MM.1S (cell line): ENCODE measurements at regions not wholly inside any gene's neighbourhood (a gene's known extent, or its start where the extent isn't known, plus 50 kb on each side); places are given as distances from the start of the nearest gene placed in this dataset.

ENCODE experiments used
- DNase-seq: peaks from one replicate; pipeline ENCODE4 v3.0.0-alpha.2; 2015
- H2AFZ ChIP-seq: fragments of 300-600 bp; sonication (generic); 2 replicates; pipeline ENCODE4 v1.6.0; 2016; ENCODE audit warnings: antibody characterized with exemption, low read length
- H3F3A ChIP-seq: fragments of 300-600 bp; sonication (generic); 2 replicates; pipeline ENCODE4 v1.6.1; 2016; ENCODE audit warnings: mild to moderate bottlenecking, antibody characterized with exemption, low read length, moderate library complexity, mixed read lengths; ENCODE audit not compliant: insufficient read depth
- H3K27ac ChIP-seq: fragments of 300-600 bp; sonication (generic); 2 replicates; pipeline ENCODE4 v1.5.1; 2016; ENCODE audit warnings: mild to moderate bottlenecking, low read length
- H3K27me3 ChIP-seq: fragments of 300-600 bp; sonication (generic); replicated peaks from 2 replicates; pipeline ENCODE4 v1.6.0; 2016; ENCODE audit warnings: low read length; ENCODE audit not compliant: insufficient read depth
- H3K36me3 ChIP-seq: fragments of 300-600 bp; sonication (generic); replicated peaks from 2 replicates; pipeline ENCODE4 v1.6.1; 2016; ENCODE audit warnings: mild to moderate bottlenecking, low read length, mixed read lengths; ENCODE audit not compliant: insufficient read depth
- H3K4me1 ChIP-seq: fragments of 300-600 bp; sonication (generic); 2 replicates; pipeline ENCODE4 v1.6.1; 2016; ENCODE audit warnings: low read length, mixed read lengths
- H3K4me2 ChIP-seq: fragments of 300-600 bp; sonication (generic); 2 replicates; pipeline ENCODE4 v1.6.0; 2016; ENCODE audit warnings: low read depth, low read length
- H3K4me3 ChIP-seq: fragments of 300-600 bp; sonication (generic); 2 replicates; pipeline ENCODE4 v1.5.1; 2016; ENCODE audit warnings: low read length, mixed read lengths
- H3K79me2 ChIP-seq: fragments of 300-600 bp; sonication (generic); 2 replicates; pipeline ENCODE4 v1.6.1; 2016; ENCODE audit warnings: mixed run types, low read length, mixed read lengths
- H3K9ac ChIP-seq: fragments of 300-600 bp; sonication (generic); 2 replicates; pipeline ENCODE4 v1.6.1; 2016; ENCODE audit warnings: low read length, mixed read lengths
- H3K9me2 ChIP-seq: fragments of 300-600 bp; sonication (generic); replicated peaks from 2 replicates; pipeline ENCODE4 v1.6.1; 2016; ENCODE audit warnings: mild to moderate bottlenecking, low read length, mixed read lengths; ENCODE audit not compliant: insufficient read depth
- H3K9me3 ChIP-seq: fragments of 300-600 bp; sonication (generic); replicated peaks from 2 replicates; pipeline ENCODE4 v1.6.1; 2016; ENCODE audit warnings: mild to moderate bottlenecking, low read length, mixed read lengths; ENCODE audit not compliant: insufficient read depth
- H4K20me1 ChIP-seq: fragments of 300-600 bp; sonication (generic); 2 replicates; pipeline ENCODE4 v1.6.1; 2016; ENCODE audit warnings: mild to moderate bottlenecking, low read length, moderate library complexity, mixed read lengths; ENCODE audit not compliant: insufficient read depth
- EZH2 ChIP-seq: fragments of 300-600 bp; sonication (generic); optimal IDR thresholded peaks from 2 replicates; pipeline ENCODE3; 2017; ENCODE audit warnings: low read depth, mild to moderate bottlenecking, antibody characterized with exemption, low read length, mixed read lengths
- EZH2phosphoT487 ChIP-seq: fragments of 300-600 bp; sonication (generic); IDR thresholded peaks from 2 replicates; pipeline ENCODE4 v1.6.1; 2018; ENCODE audit warnings: antibody characterized with exemption, low read length
- TF ChIP-seq, protein P1 (sequence below): fragments of 300-600 bp; sonication (generic); IDR thresholded peaks from 2 replicates; pipeline ENCODE4 v1.5.1; 2016; ENCODE audit warnings: antibody characterized with exemption, low read length, mixed read lengths

DNA sequence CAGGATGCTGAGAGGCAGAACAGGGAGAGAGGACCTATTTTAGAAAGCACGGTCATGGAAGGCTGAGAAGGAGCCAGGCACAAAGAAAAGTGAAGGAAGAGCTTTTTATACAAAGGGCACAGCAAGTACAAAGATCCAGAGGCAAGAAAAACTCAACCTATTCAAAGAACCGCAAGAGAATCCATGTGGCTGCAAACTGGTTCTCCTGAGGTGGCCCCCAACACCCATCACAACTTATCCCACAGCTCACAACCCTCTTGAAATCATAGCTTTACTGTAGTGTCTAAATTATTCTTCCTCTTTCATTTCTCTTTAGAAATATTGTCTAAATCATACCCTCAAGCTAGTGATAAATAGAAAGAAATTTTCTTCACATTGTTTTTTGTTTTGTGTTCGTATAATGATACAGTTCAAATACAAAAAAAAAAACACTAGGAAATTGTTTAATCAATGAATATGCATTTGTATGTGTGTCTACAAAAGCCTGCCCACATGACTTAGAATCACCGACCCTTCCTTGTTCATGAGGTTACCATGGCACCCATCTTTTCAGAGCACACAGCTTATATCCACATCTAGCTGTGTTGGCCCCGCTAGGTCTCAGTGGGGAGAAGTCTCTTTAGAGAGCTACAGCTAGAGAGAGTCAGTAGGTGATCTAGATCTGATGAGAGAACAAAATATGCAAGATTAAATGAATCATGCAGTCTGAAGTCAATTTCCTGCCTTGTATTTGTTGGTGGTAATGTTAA is 126.9 kb upstream of the DCLK2 start:
- Histone ChIP-seq H2AFZ (no peak overlapping the region), H3K9ac (no peak overlapping the region), H3K4me2 (no peak overlapping the region), H3F3A (no peaks in the 10 kb centered on the region), H4K20me1 (no peaks in the 10 kb centered on the region), H3K27ac (no peak overlapping the region), H3K4me3 (no peak overlapping the region), H3K79me2 (no peaks in the 10 kb centered on the region), H3K9me2 (no peaks in the 10 kb centered on the region), H3K4me1 (peaks cover 8% of the 10 kb centered on the region; the same call in 1 of the 2 replicates), H3K36me3 (no peaks in the 10 kb centered on the region), H3K9me3 (no peaks in the 10 kb centered on the region), H3K27me3 (no peaks in the 10 kb centered on the region)
- DNase-seq: no peak
- TF ChIP-seq, protein P1, sequence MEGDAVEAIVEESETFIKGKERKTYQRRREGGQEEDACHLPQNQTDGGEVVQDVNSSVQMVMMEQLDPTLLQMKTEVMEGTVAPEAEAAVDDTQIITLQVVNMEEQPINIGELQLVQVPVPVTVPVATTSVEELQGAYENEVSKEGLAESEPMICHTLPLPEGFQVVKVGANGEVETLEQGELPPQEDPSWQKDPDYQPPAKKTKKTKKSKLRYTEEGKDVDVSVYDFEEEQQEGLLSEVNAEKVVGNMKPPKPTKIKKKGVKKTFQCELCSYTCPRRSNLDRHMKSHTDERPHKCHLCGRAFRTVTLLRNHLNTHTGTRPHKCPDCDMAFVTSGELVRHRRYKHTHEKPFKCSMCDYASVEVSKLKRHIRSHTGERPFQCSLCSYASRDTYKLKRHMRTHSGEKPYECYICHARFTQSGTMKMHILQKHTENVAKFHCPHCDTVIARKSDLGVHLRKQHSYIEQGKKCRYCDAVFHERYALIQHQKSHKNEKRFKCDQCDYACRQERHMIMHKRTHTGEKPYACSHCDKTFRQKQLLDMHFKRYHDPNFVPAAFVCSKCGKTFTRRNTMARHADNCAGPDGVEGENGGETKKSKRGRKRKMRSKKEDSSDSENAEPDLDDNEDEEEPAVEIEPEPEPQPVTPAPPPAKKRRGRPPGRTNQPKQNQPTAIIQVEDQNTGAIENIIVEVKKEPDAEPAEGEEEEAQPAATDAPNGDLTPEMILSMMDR: no peak
- TF ChIP-seq EZH2: no peak
- TF ChIP-seq EZH2phosphoT487: no peak

DNA sequence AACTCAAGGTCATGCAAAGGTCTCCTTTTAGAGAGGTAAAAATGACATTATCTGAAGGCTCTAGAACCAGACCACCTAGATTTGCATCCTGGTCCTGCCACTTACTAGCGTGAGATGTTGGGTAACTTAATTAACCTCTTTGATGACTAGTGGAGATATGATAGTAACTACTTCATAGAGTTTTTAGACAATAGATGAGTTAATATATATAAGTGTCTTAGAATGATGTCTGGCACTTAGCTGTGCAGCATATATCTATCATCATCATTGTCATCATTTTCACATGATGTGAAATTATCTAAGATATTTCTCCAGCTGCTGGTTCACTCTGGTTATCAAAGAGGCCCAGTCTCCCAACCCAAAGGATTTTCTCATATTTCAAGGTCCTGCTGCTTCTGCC is 126.1 kb upstream of the DCLK2 start:
- no peaks in the 10 kb centered on the region for H3K36me3 ChIP-seq
- H3K9me2 ChIP-seq: no peaks in the 10 kb centered on the region
- H3K79me2 ChIP-seq: no peaks in the 10 kb centered on the region
- H3K9me3 ChIP-seq: no peaks in the 10 kb centered on the region
- no peak overlapping the region for H3K4me3 ChIP-seq
- no peaks in the 10 kb centered on the region for H4K20me1 ChIP-seq
- DNase-seq: no peak
- H3K27me3 ChIP-seq: no peaks in the 10 kb centered on the region
- no peaks in the 10 kb centered on the region for H3F3A ChIP-seq
- no peak overlapping the region for H3K27ac ChIP-seq
- H3K4me2 ChIP-seq: no peak overlapping the region
- TF ChIP-seq EZH2phosphoT487: no peak
- TF ChIP-seq, protein P1: no peak
- TF ChIP-seq EZH2: no peak
- no peak overlapping the region for H3K9ac ChIP-seq
- H2AFZ ChIP-seq: no peak overlapping the region
- H3K4me1 ChIP-seq: 0 out of 2 replicates have a peak, but pooled peaks cover 5% of the 10 kb centered on the region

DNA sequence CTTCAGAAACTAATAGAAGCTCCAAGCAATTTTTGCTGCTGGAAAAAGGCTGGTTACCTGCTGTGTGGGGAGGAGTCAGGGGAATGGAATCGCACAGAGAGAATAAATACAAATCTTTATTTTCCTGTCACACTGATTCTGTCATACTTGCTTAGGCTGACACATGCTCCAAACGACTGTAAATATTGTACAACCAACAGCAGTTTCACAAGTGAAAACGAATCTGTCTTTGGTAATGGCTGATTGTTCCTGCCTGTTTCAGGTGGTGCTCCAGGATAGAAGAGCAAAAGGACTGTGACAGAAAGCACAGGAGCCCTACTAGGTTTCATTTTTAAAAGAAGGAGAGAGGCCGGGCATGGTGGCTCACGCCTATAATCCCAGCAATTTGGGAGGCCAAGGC is 125.5 kb upstream of the DCLK2 start:
- H3K4me3 ChIP-seq: no peak overlapping the region

More for the DNA sequence above, 125.5 kb upstream of the DCLK2 start:
- H3F3A ChIP-seq: no peaks in the 10 kb centered on the region
- peak; percentile 12 for DNase-seq
- no peak overlapping the region for H3K9ac ChIP-seq
- no peaks in the 10 kb centered on the region for H4K20me1 ChIP-seq
- TF ChIP-seq EZH2 (no peak), EZH2phosphoT487 (no peak)
- TF ChIP-seq, protein P1: no peak
- no peaks in the 10 kb centered on the region for H3K79me2 ChIP-seq
- H3K4me1 ChIP-seq: 0 out of 2 replicates have a peak, but pooled peaks cover 5% of the 10 kb centered on the region
- no peak overlapping the region for H2AFZ ChIP-seq
- no peaks in the 10 kb centered on the region for H3K9me2 ChIP-seq
- H3K36me3 ChIP-seq: no peaks in the 10 kb centered on the region
- H3K4me2 ChIP-seq: no peak overlapping the region
- H3K9me3 ChIP-seq: no peaks in the 10 kb centered on the region
- H3K27ac ChIP-seq: no peak overlapping the region
- no peaks in the 10 kb centered on the region for H3K27me3 ChIP-seq
